Endothelial cell (in vitro differentiated cells): ENCODE measurements at regions not wholly inside any gene's neighbourhood (a gene's known extent, or its start where the extent isn't known, plus 50 kb on each side); places are given as distances from the start of the nearest gene placed in this dataset.

Experiments used
- DNase-seq: peaks from one replicate; pipeline ENCODE4 v3.0.0; 2021; ENCODE audit warnings: low spot score
- H3K27ac Mint-ChIP-seq: one replicate; pipeline ENCODE4 v1.8.0; 2021; ENCODE audit warnings: mixed read lengths, inconsistent platforms; ENCODE audit not compliant: unreplicated experiment
- H3K27me3 Mint-ChIP-seq: one replicate; pipeline ENCODE4 v1.8.0; 2021; ENCODE audit warnings: mild to moderate bottlenecking, moderate library complexity, mixed read lengths, inconsistent platforms; ENCODE audit not compliant: unreplicated experiment
- H3K36me3 Mint-ChIP-seq: one replicate; pipeline ENCODE4 v1.8.0; 2021; ENCODE audit warnings: mild to moderate bottlenecking, low read depth, mixed read lengths, inconsistent platforms; ENCODE audit not compliant: unreplicated experiment
- H3K4me1 Mint-ChIP-seq: one replicate; pipeline ENCODE4 v1.8.0; 2021; ENCODE audit warnings: mild to moderate bottlenecking, mixed read lengths, inconsistent platforms; ENCODE audit not compliant: unreplicated experiment
- H3K4me3 Mint-ChIP-seq: one replicate; pipeline ENCODE4 v1.8.0; 2021; ENCODE audit warnings: mild to moderate bottlenecking, mixed read lengths, inconsistent platforms; ENCODE audit not compliant: unreplicated experiment
- H3K9me3 Mint-ChIP-seq: one replicate; pipeline ENCODE4 v1.8.0; 2021; ENCODE audit warnings: mixed read lengths, inconsistent platforms; ENCODE audit not compliant: unreplicated experiment
- TF ChIP-seq, protein P1 (sequence below): fragments of 200-600 bp; sonication (generic); IDR thresholded peaks from one replicate; pipeline ENCODE4 v1.5.0; 2021; ENCODE audit warnings: antibody characterized with exemption; ENCODE audit not compliant: unreplicated experiment

DNA sequence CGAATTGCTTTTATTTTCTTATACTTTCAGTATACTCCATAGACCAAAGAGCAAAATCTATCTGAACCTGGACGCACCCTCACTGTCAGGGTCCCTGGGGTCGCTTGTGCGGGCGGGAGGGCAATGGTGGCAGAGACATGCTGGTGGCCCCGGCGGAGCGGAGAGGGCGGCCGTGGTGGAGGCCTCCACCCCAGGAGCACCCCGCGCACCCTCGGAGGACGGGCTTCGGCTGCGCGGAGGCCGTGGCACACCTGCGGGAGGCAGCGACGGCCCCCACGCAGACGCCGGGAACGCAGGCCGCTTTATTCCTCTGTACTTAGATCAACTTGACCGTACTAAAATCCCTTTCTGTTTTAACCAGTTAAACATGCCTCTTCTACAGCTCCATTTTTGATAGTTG is 1077.4 kb downstream of the BRD1 start:
- TF ChIP-seq, protein P1, sequence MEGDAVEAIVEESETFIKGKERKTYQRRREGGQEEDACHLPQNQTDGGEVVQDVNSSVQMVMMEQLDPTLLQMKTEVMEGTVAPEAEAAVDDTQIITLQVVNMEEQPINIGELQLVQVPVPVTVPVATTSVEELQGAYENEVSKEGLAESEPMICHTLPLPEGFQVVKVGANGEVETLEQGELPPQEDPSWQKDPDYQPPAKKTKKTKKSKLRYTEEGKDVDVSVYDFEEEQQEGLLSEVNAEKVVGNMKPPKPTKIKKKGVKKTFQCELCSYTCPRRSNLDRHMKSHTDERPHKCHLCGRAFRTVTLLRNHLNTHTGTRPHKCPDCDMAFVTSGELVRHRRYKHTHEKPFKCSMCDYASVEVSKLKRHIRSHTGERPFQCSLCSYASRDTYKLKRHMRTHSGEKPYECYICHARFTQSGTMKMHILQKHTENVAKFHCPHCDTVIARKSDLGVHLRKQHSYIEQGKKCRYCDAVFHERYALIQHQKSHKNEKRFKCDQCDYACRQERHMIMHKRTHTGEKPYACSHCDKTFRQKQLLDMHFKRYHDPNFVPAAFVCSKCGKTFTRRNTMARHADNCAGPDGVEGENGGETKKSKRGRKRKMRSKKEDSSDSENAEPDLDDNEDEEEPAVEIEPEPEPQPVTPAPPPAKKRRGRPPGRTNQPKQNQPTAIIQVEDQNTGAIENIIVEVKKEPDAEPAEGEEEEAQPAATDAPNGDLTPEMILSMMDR, result no peak
- H3K9me3 Mint-ChIP-seq, result no peaks in the 10 kb centered on the region
- no peaks in the 10 kb centered on the region for H3K4me1 Mint-ChIP-seq
- H3K27ac Mint-ChIP-seq, result no peak overlapping the region
- DNase-seq, result no peak
- H3K4me3 Mint-ChIP-seq, result no peak overlapping the region
- H3K36me3 Mint-ChIP-seq, result no peaks in the 10 kb centered on the region
- H3K27me3 Mint-ChIP-seq, result peaks cover 6% of the 10 kb centered on the region

- no peaks in the 10 kb centered on the region for H3K4me1 Mint-ChIP-seq
- TF ChIP-seq, protein P1, result no peak
- H3K27ac Mint-ChIP-seq, result no peak overlapping the region
- H3K9me3 Mint-ChIP-seq, result no peaks in the 10 kb centered on the region
- no peak for DNase-seq
- no peak overlapping the region for H3K4me3 Mint-ChIP-seq
- no peaks in the 10 kb centered on the region for H3K36me3 Mint-ChIP-seq
- peaks cover 4% of the 10 kb centered on the region for H3K27me3 Mint-ChIP-seq
These were observed 1078.0 kb downstream of the BRD1 start for GRCh38 chr22:48749555-48750227.

DNA sequence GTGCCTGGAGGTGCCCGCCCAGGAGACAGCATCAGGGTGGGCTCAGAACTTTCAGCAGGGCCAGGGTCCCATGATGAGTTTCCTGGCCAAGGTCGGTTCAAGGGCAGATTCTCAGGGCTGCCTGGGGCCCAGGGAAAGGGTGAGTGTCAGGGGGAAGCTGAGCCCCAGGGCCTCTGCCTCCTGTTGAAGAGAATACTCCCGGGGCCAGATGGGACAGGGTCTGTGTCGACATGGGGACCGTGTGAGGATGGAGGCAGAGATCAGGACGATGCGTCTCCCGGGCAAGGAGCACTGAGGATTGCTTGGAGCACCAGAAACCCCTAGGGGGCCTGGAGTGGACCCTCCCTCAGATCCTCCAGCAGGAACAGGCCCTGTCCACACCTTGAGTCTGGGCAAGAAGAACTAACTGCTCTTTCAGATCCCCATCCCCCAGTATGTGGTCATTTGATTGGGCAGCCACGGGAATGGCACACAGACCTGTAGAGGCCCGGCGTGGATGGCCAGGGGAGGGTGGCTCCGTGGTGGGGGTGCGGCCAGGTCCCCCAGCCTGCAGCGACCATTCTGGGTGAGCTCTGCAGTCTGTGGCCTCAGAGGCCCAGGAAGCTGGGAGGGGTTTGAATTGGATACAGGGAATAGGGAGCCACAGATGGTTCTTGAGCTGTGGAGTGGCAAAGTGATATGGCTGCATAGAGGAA is 1078.7 kb downstream of the BRD1 start:
- Mint-ChIP-seq H3K4me3 (no peak overlapping the region), H3K9me3 (no peaks in the 10 kb centered on the region), H3K36me3 (no peaks in the 10 kb centered on the region), H3K27me3 (peaks cover 2% of the 10 kb centered on the region), H3K27ac (no peak overlapping the region), H3K4me1 (no peaks in the 10 kb centered on the region)
- TF ChIP-seq, protein P1, result no peak
- DNase-seq, result no peak

GRCh38 chr22:48748113-48748859 is 1079.4 kb downstream of the BRD1 start:
- no peaks in the 10 kb centered on the region for H3K9me3 Mint-ChIP-seq
- TF ChIP-seq, protein P1, result no peak
- DNase-seq, result no peak
- H3K27ac Mint-ChIP-seq, result no peak overlapping the region
- H3K36me3 Mint-ChIP-seq, result no peaks in the 10 kb centered on the region
- no peaks in the 10 kb centered on the region for H3K4me1 Mint-ChIP-seq
- H3K4me3 Mint-ChIP-seq, result no peak overlapping the region
- peaks cover 2% of the 10 kb centered on the region for H3K27me3 Mint-ChIP-seq
